ENCODE measurements at regions not wholly inside any gene's neighbourhood (a gene's known extent, or its start where the extent isn't known, plus 50 kb on each side); places are given as distances from the start of the nearest gene placed in this dataset.

DNA sequence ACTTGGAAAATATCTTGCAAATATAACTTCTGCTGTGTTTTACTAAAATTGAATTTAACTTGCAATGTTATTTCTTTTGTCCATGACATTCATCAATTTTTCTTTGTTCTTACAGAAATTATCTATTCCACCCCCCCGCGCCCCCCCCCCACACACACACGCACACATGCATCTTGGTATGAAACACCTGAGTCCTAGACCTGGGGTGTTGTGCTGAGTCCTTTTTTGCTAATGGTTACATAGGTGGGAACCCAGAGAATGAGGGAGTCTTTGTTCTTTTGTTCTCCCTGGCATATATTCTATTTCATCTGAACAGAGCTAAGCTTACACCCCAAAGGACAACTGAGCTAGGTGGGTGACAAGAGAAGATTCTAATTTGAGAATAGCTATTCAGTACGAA is 308.9 kb downstream of the CWC27 start:
- TF ChIP-seq POLR2AphosphoS5 (IDR thresholded peaks at IDR 0.05; ENCODE audit: low read depth, low read length) (no peak), TAF1 (IDR thresholded peaks at IDR 0.05; ENCODE audit: low read depth, low read length) (no peak), POLR2A (IDR thresholded peaks at IDR 0.05; ENCODE audit: low read depth, low read length) (no peak), PAX5 (IDR thresholded peaks at IDR 0.05; ENCODE audit: insufficient read depth, low read length, severe bottlenecking) (no peak), SPI1 (IDR thresholded peaks at IDR 0.05; ENCODE audit: low read depth, low read length) (no peak), POU2F2 (IDR thresholded peaks at IDR 0.05; ENCODE audit: low read depth, low read length) (no peak)
